ENCODE measurements at regions not wholly inside any gene's neighbourhood (a gene's known extent, or its start where the extent isn't known, plus 50 kb on each side); places are given as distances from the start of the nearest gene placed in this dataset.

GRCh38 chr2:7725850-7726242 lies 808.6 kb downstream of the RNF144A start:
- TF ChIP-seq POLR2A (IDR thresholded peaks at IDR 0.05) (no peak), CTCF (IDR thresholded peaks at IDR 0.05 in 4 of 5, conservative IDR thresholded peaks at IDR 0.05 in 1 of 5) (no peak)
